ENCODE measurements at regions not wholly inside any gene's neighbourhood (a gene's known extent, or its start where the extent isn't known, plus 50 kb on each side); places are given as distances from the start of the nearest gene placed in this dataset.

- TF ChIP-seq CTCF (IDR thresholded peaks at IDR 0.05; ENCODE audit: low read depth, low read length, poor library complexity, severe bottlenecking) (no peak), EZH2phosphoT487 (IDR thresholded peaks at IDR 0.05; ENCODE audit: borderline replicate concordance, low read length) (no peak)
Measured at GRCh38 chr13:68667863-68668262, 1437.7 kb upstream of the PCDH9 start.

Data from DOHH2 (cell line).